H1 (cell line): ENCODE measurements at regions not wholly inside any gene's neighbourhood (a gene's known extent, or its start where the extent isn't known, plus 50 kb on each side); places are given as distances from the start of the nearest gene placed in this dataset.

Experiments used
- CTCF ChIA-PET: fragments of 300-600 bp; sonication (Branson Sonifier 250); formaldehyde crosslinking; loops from one replicate; lab custom pipeline; 2021; ENCODE audit not compliant: partially characterized antibody; lab: Charles Lee
- POLR2A ChIA-PET: fragments of 300-600 bp; sonication (Branson Sonifier 250); formaldehyde crosslinking; loops from one replicate; lab custom pipeline; 2021; ENCODE audit warnings: inconsistent platforms; ENCODE audit not compliant: partially characterized antibody; lab: Charles Lee
- DNase-seq, 2 experiments: peaks; one replicate each; pipeline versions ENCODE4 v3.0.0 to v3.0.0-alpha.2; 2010 to 2022; ENCODE audit warnings: low spot score in 2 of 2, low read depth in 1 of 2, mixed read lengths in 1 of 2
- FAIRE-seq: peaks from 2 replicates; lab custom pipeline; 2011; peaks lifted over from hg19 to GRCh38; lab: Jason Lieb, UNC
- H2AFZ ChIP-seq: 2 replicates; pipeline ENCODE4 v1.8.1; 2012; ENCODE audit warnings: low read length, inconsistent platforms
- H2AK5ac ChIP-seq: 2 replicates; pipeline ENCODE4 v1.6.1; 2013; ENCODE audit warnings: low read depth, low read length
- H2BK120ac ChIP-seq: replicated peaks from 2 replicates; pipeline ENCODE3; 2013; ENCODE audit warnings: low read depth, low read length, inconsistent platforms
- H2BK12ac ChIP-seq: 2 replicates; pipeline ENCODE4 v1.6.1; 2013; ENCODE audit warnings: low read depth, low read length
- H2BK15ac ChIP-seq: 2 replicates; pipeline ENCODE4 v1.6.1; 2013; ENCODE audit warnings: low read length
- H2BK20ac ChIP-seq: 2 replicates; pipeline ENCODE4 v1.6.1; 2013; ENCODE audit warnings: low read length
- H2BK5ac ChIP-seq: 2 replicates; pipeline ENCODE4 v1.6.1; 2013; ENCODE audit warnings: low read depth, low read length
- H3K14ac ChIP-seq: 2 replicates; pipeline ENCODE4 v1.6.1; 2013; ENCODE audit warnings: inconsistent platforms; ENCODE audit not compliant: insufficient read length
- H3K18ac ChIP-seq: 2 replicates; pipeline ENCODE4 v1.6.1; 2013; ENCODE audit warnings: low read length; ENCODE audit errors: extremely low read depth
- H3K23ac ChIP-seq: 2 replicates; pipeline ENCODE4 v1.6.1; 2013; ENCODE audit warnings: inconsistent platforms; ENCODE audit not compliant: insufficient read length
- H3K23me2 ChIP-seq: 2 replicates; pipeline ENCODE4 v1.6.1; 2013; ENCODE audit warnings: low read depth, low read length
- H3K27ac ChIP-seq: 2 replicates; pipeline ENCODE4 v1.6.1; 2011; ENCODE audit warnings: low read depth, low read length, inconsistent platforms
- H3K27me3 ChIP-seq, 4 experiments: replicated peaks in 1 of 4; 1 replicate in 1 of 4; 2 replicates in 3 of 4; pipeline versions ENCODE4 v1.6.1 to v1.8.1; 2011 to 2013; ENCODE audit warnings: low read length in 3 of 4, mild to moderate bottlenecking in 3 of 4, inconsistent platforms in 2 of 4, mixed read lengths in 2 of 4, moderate library complexity in 1 of 4; ENCODE audit not compliant: control insufficient read depth in 3 of 4, insufficient read depth in 3 of 4; ENCODE audit errors: extremely low read depth in 1 of 4
- H3K36me3 ChIP-seq, 4 experiments: 2 replicates each; pipeline versions ENCODE4 v1.6.1 to v1.8.1; 2011 to 2013; ENCODE audit warnings: mild to moderate bottlenecking in 4 of 4, low read length in 3 of 4, moderate library complexity in 2 of 4, control low read depth in 1 of 4, inconsistent platforms in 1 of 4; ENCODE audit not compliant: insufficient read depth in 4 of 4, control insufficient read depth in 2 of 4
- H3K4ac ChIP-seq: replicated peaks from 2 replicates; pipeline ENCODE3; 2013; ENCODE audit warnings: low read length, low read depth, mixed read lengths, inconsistent platforms; ENCODE audit not compliant: insufficient read length
- H3K4me1 ChIP-seq, 4 experiments: replicated peaks in 1 of 4; 1 replicate in 1 of 4; 2 replicates in 3 of 4; pipeline versions ENCODE4 v1.6.1 to v1.8.1; 2011 to 2013; ENCODE audit warnings: low read length in 3 of 4, inconsistent platforms in 2 of 4, mixed read lengths in 1 of 4; ENCODE audit not compliant: insufficient read depth in 4 of 4, control insufficient read depth in 3 of 4
- H3K4me2 ChIP-seq, 2 experiments: 2 replicates each; pipeline versions ENCODE4 v1.6.1 to v1.8.1; 2011 to 2013; ENCODE audit warnings: low read depth in 2 of 2, low read length in 2 of 2, control low read depth in 1 of 2, inconsistent platforms in 1 of 2, mild to moderate bottlenecking in 1 of 2; ENCODE audit not compliant: insufficient read depth in 1 of 2
- H3K4me3 ChIP-seq, 4 experiments: fragments of 200-600, 300-600 bp in 1 of 4; sonication (generic), shearing (Covaris generic), sonication (Bioruptor Twin) in 1 of 4; 2 replicates each; pipeline versions ENCODE4 v1.5.1 to v1.8.1; 2011 to 2016; ENCODE audit warnings: low read length in 4 of 4, low read depth in 3 of 4, control low read depth in 2 of 4, inconsistent platforms in 2 of 4, mild to moderate bottlenecking in 2 of 4, mixed read lengths in 1 of 4, moderate library complexity in 1 of 4; ENCODE audit not compliant: insufficient read depth in 2 of 4; ENCODE audit errors: extremely low read depth in 1 of 4
- H3K56ac ChIP-seq: replicated peaks from 2 replicates; pipeline ENCODE3; 2013; ENCODE audit warnings: low read depth, mild to moderate bottlenecking, mixed read lengths, low read length, inconsistent platforms; ENCODE audit not compliant: insufficient read length
- H3K79me1 ChIP-seq: 2 replicates; pipeline ENCODE4 v1.6.1; 2013; ENCODE audit warnings: low read depth, low read length, control low read depth
- H3K79me2 ChIP-seq, 2 experiments: 2 replicates each; pipeline versions ENCODE4 v1.6.1 to v1.8.1; 2012 to 2013; ENCODE audit warnings: low read length in 2 of 2, mild to moderate bottlenecking in 2 of 2, inconsistent platforms in 1 of 2; ENCODE audit not compliant: insufficient read depth in 2 of 2, control insufficient read depth in 1 of 2
- H3K9ac ChIP-seq, 4 experiments: replicated peaks in 1 of 4; 1 replicate in 1 of 4; 2 replicates in 3 of 4; pipeline versions ENCODE4 v1.6.1 to v1.8.1; 2011 to 2013; ENCODE audit warnings: low read depth in 3 of 4, low read length in 3 of 4, control low read depth in 2 of 4, mild to moderate bottlenecking in 2 of 4, moderate library complexity in 2 of 4, inconsistent platforms in 1 of 4; ENCODE audit errors: extremely low read depth in 1 of 4
- H3K9me3 ChIP-seq, 2 experiments: 2 replicates each; pipeline versions ENCODE4 v1.6.1 to v1.8.1; 2012 to 2013; ENCODE audit warnings: mild to moderate bottlenecking in 2 of 2, moderate library complexity in 2 of 2, control low read depth in 1 of 2, inconsistent platforms in 1 of 2, low read depth in 1 of 2, low read length in 1 of 2, mixed read lengths in 1 of 2; ENCODE audit not compliant: insufficient read depth in 2 of 2
- H4K20me1 ChIP-seq, 2 experiments: replicated peaks in 1 of 2; 2 replicates each; pipeline versions ENCODE3 to v1.8.1; 2011 to 2013; ENCODE audit warnings: inconsistent platforms in 2 of 2, low read length in 2 of 2, mild to moderate bottlenecking in 1 of 2; ENCODE audit not compliant: insufficient read depth in 2 of 2, control insufficient read depth in 1 of 2
- H4K5ac ChIP-seq: 2 replicates; pipeline ENCODE4 v1.6.1; 2013; ENCODE audit warnings: low read length, low read depth, mixed read lengths, inconsistent platforms; ENCODE audit not compliant: insufficient read length
- H4K8ac ChIP-seq: 2 replicates; pipeline ENCODE4 v1.8.0; 2013; ENCODE audit warnings: mild to moderate bottlenecking, moderate library complexity, low read length, inconsistent platforms; ENCODE audit not compliant: insufficient read depth; ENCODE audit errors: extremely low read depth
- H4K91ac ChIP-seq: replicated peaks from 2 replicates; pipeline ENCODE3; 2013; ENCODE audit warnings: low read length, mixed read lengths, inconsistent platforms; ENCODE audit not compliant: insufficient read length
- BRCA1 ChIP-seq: IDR thresholded peaks from 2 replicates; pipeline ENCODE4 v1.6.1; 2012; ENCODE audit warnings: low read depth, low read length, improper control_type of control experiment
- YY1 ChIP-seq: IDR thresholded peaks from 2 replicates; pipeline ENCODE4 v1.6.1; 2011; ENCODE audit warnings: low read depth, mild to moderate bottlenecking, low read length

DNA sequence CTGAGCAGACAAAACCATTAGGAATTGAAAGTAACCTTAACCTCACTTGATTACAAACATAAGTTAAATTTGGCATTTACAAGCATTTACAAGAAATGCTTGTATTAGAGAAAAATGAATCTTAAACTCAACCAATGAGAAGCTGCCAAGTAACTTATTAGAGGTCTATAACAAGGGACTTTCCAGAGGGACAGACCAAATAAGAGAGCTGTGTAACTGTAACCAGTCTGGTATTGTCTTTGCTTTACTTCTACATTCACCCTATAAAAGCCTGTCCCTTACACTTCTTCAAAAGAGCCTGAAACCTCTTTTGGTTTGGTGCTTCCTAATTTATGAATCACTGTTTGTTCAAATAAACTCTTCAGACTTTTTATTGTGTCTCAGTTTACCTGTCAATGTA is 450.0 kb upstream of the FAR2 start:
- ChIA-PET CTCF (interaction anchor here (0.5 kb wide), 1 partner anchor 724 kb away, joined by 3 read pairs; no protein-coding TSS in a partner anchor), POLR2A (no interaction called here)
- no peaks in the 10 kb centered on the region for H3K23me2 ChIP-seq
- H2BK5ac ChIP-seq: no peak overlapping the region
- no peak overlapping the region for H2BK15ac ChIP-seq
- no peaks in the 10 kb centered on the region for H4K20me1 ChIP-seq
- no peak overlapping the region for H4K5ac ChIP-seq
- no peak overlapping the region for H3K9ac ChIP-seq
- H3K79me2 ChIP-seq: no peaks in the 10 kb centered on the region
- H3K23ac ChIP-seq: no peak overlapping the region
- H3K4me1 ChIP-seq: no peaks in the 10 kb centered on the region
- H2BK120ac ChIP-seq: no peak overlapping the region
- no peak overlapping the region for H4K91ac ChIP-seq
- FAIRE-seq (no peak), DNase-seq (no peak)
- H3K36me3 ChIP-seq: no peaks in the 10 kb centered on the region
- no peak overlapping the region for H2AK5ac ChIP-seq
- H3K27me3 ChIP-seq: no peaks in the 10 kb centered on the region
- H3K4ac ChIP-seq: no peak overlapping the region
- H3K27ac ChIP-seq: no peak overlapping the region
- H3K9me3 ChIP-seq: no peaks in the 10 kb centered on the region
- no peak overlapping the region for H4K8ac ChIP-seq
- no peak overlapping the region for H2BK12ac ChIP-seq
- H3K18ac ChIP-seq: no peak overlapping the region
- no peak for TF ChIP-seq BRCA1
- no peak for TF ChIP-seq YY1
- H3K4me3 ChIP-seq: no peak overlapping the region
- H3K4me2 ChIP-seq: no peak overlapping the region
- no peak overlapping the region for H3K14ac ChIP-seq
- H2BK20ac ChIP-seq: no peak overlapping the region
- H3K79me1 ChIP-seq: no peaks in the 10 kb centered on the region
- no peak overlapping the region for H3K56ac ChIP-seq
- no peak overlapping the region for H2AFZ ChIP-seq
